Neural cell (in vitro differentiated cells): ENCODE measurements at regions not wholly inside any gene's neighbourhood (a gene's known extent, or its start where the extent isn't known, plus 50 kb on each side); places are given as distances from the start of the nearest gene placed in this dataset.

Experiments used
- H2AFZ ChIP-seq: fragments of 200-600, 300-800 bp; sonication (generic), shearing (Covaris generic); 2 replicates; pipeline ENCODE4 v1.6.0; 2014; ENCODE audit warnings: low read depth, mild to moderate bottlenecking, antibody characterized with exemption, low read length, moderate library complexity
- H3F3A ChIP-seq: fragments of 200-600 bp; shearing (Covaris generic); 2 replicates; pipeline ENCODE4 v1.6.1; 2016; ENCODE audit warnings: mild to moderate bottlenecking, moderate library complexity, mixed read lengths, antibody characterized with exemption, low read length; ENCODE audit not compliant: insufficient read depth, poor library complexity, severe bottlenecking
- H3K27ac ChIP-seq: fragments of 200-600, 300-800 bp; sonication (generic), shearing (Covaris generic); 2 replicates; pipeline ENCODE4 v1.5.1; 2014; ENCODE audit warnings: mild to moderate bottlenecking, low read length, moderate library complexity
- H3K27me3 ChIP-seq: fragments of 300-800, 200-600 bp; sonication (generic), shearing (Covaris generic); 2 replicates; pipeline ENCODE4 v1.6.0; 2014; ENCODE audit warnings: mild to moderate bottlenecking, low read depth, low read length, moderate library complexity; ENCODE audit not compliant: insufficient read depth
- H3K36me3 ChIP-seq: fragments of 300-800, 200-600 bp; sonication (generic), shearing (Covaris generic); 2 replicates; pipeline ENCODE4 v1.5.1; 2014; ENCODE audit warnings: mild to moderate bottlenecking, antibody characterized with exemption, low read length, moderate library complexity; ENCODE audit not compliant: insufficient read depth
- H3K4me2 ChIP-seq: fragments of 300-800, 200-600 bp; sonication (generic), shearing (Covaris generic); 2 replicates; pipeline ENCODE4 v1.6.0; 2014; ENCODE audit warnings: mild to moderate bottlenecking, low read length
- H3K4me3 ChIP-seq: fragments of 300-800, 200-600 bp; sonication (generic), shearing (Covaris generic); 2 replicates; pipeline ENCODE4 v1.5.1; 2014; ENCODE audit warnings: mild to moderate bottlenecking, low read length, moderate library complexity
- H3K79me2 ChIP-seq: fragments of 200-600 bp; shearing (Covaris generic); replicated peaks from 2 replicates; pipeline ENCODE4 v1.6.0; 2014; ENCODE audit warnings: mild to moderate bottlenecking, low read length, moderate library complexity; ENCODE audit not compliant: insufficient read depth
- H3K9ac ChIP-seq: fragments of 300-800, 200-600 bp; sonication (generic), shearing (Covaris generic); 2 replicates; pipeline ENCODE4 v1.6.1; 2016; ENCODE audit warnings: mild to moderate bottlenecking, low read length, mixed read lengths
- H3K9me2 ChIP-seq: fragments of 200-600 bp; shearing (Covaris generic); 2 replicates; pipeline ENCODE4 v1.6.1; 2016; ENCODE audit warnings: mild to moderate bottlenecking, low read length, mixed read lengths; ENCODE audit not compliant: insufficient read depth
- H3K9me3 ChIP-seq: fragments of 200-600, 300-800 bp; sonication (generic), shearing (Covaris generic); 2 replicates; pipeline ENCODE4 v1.6.1; 2016; ENCODE audit warnings: mild to moderate bottlenecking, mixed run types, low read length, moderate library complexity, mixed read lengths
- H4K20me1 ChIP-seq: fragments of 200-600 bp; shearing (Covaris generic); 2 replicates; pipeline ENCODE4 v1.6.1; 2016; ENCODE audit warnings: mild to moderate bottlenecking, mixed run types; ENCODE audit not compliant: insufficient read depth
- EP300 ChIP-seq: fragments of 450-650 bp; conservative IDR thresholded peaks from 2 replicates; pipeline ENCODE4 v1.6.1; 2014; ENCODE audit warnings: antibody characterized with exemption, mild to moderate bottlenecking, moderate library complexity; ENCODE audit not compliant: poor library complexity, severe bottlenecking
- EZH2 ChIP-seq: fragments of 200-600, 300-800 bp; shearing (Covaris generic), sonication (generic); IDR thresholded peaks from 2 replicates; pipeline ENCODE4 v1.6.1; 2014; ENCODE audit warnings: antibody characterized with exemption, low read length, borderline replicate concordance, mild to moderate bottlenecking; ENCODE audit not compliant: insufficient read depth, poor library complexity, severe bottlenecking
- MXI1 ChIP-seq: fragments of 450-650 bp; conservative IDR thresholded peaks from 2 replicates; pipeline ENCODE4 v1.6.1; 2014; ENCODE audit warnings: antibody characterized with exemption, mild to moderate bottlenecking; ENCODE audit not compliant: poor library complexity, severe bottlenecking
- POLR2AphosphoS5 ChIP-seq: IDR thresholded peaks from 2 replicates; pipeline ENCODE4 v1.6.1; 2012
- RAD21 ChIP-seq: fragments of 450-650 bp; conservative IDR thresholded peaks from 2 replicates; pipeline ENCODE4 v1.6.1; 2014; ENCODE audit warnings: antibody characterized with exemption, mild to moderate bottlenecking, moderate library complexity
- REST ChIP-seq: IDR thresholded peaks from 2 replicates; pipeline ENCODE4 v1.6.1; 2012; ENCODE audit warnings: borderline replicate concordance
- SMC3 ChIP-seq: fragments of 450-650 bp; conservative IDR thresholded peaks from 2 replicates; pipeline ENCODE4 v1.6.1; 2014; ENCODE audit warnings: antibody characterized with exemption, mild to moderate bottlenecking, moderate library complexity; ENCODE audit not compliant: poor library complexity
- TAF1 ChIP-seq: IDR thresholded peaks from 2 replicates; pipeline ENCODE4 v1.6.1; 2012; ENCODE audit warnings: low read depth
- TF ChIP-seq, protein P1 (sequence below): fragments of 450-650 bp; IDR thresholded peaks from 2 replicates; pipeline ENCODE4 v1.5.1; 2014; ENCODE audit warnings: antibody characterized with exemption, mild to moderate bottlenecking, moderate library complexity; ENCODE audit not compliant: poor library complexity, severe bottlenecking

- Histone ChIP-seq H4K20me1 (no peaks in the 10 kb centered on the region), H3K9me2 (no peaks in the 10 kb centered on the region), H3K27ac (no peak overlapping the region), H3K9me3 (no peaks in the 10 kb centered on the region), H2AFZ (no peak overlapping the region), H3K79me2 (no peaks in the 10 kb centered on the region), H3K9ac (no peak overlapping the region), H3K4me3 (no peak overlapping the region), H3F3A (no peaks in the 10 kb centered on the region), H3K4me2 (no peak overlapping the region), H3K27me3 (peaks cover 12% of the 10 kb centered on the region), H3K36me3 (no peaks in the 10 kb centered on the region)
- TF ChIP-seq MXI1 (no peak), EZH2 (no peak), POLR2AphosphoS5 (no peak), EP300 (no peak), TAF1 (no peak), REST (no peak), SMC3 (no peak), RAD21 (no peak)
- TF ChIP-seq, protein P1, sequence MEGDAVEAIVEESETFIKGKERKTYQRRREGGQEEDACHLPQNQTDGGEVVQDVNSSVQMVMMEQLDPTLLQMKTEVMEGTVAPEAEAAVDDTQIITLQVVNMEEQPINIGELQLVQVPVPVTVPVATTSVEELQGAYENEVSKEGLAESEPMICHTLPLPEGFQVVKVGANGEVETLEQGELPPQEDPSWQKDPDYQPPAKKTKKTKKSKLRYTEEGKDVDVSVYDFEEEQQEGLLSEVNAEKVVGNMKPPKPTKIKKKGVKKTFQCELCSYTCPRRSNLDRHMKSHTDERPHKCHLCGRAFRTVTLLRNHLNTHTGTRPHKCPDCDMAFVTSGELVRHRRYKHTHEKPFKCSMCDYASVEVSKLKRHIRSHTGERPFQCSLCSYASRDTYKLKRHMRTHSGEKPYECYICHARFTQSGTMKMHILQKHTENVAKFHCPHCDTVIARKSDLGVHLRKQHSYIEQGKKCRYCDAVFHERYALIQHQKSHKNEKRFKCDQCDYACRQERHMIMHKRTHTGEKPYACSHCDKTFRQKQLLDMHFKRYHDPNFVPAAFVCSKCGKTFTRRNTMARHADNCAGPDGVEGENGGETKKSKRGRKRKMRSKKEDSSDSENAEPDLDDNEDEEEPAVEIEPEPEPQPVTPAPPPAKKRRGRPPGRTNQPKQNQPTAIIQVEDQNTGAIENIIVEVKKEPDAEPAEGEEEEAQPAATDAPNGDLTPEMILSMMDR, result no peak
These were observed 370.0 kb upstream of the AUTS2 start for GRCh38 chr7:69228212-69228811.

DNA sequence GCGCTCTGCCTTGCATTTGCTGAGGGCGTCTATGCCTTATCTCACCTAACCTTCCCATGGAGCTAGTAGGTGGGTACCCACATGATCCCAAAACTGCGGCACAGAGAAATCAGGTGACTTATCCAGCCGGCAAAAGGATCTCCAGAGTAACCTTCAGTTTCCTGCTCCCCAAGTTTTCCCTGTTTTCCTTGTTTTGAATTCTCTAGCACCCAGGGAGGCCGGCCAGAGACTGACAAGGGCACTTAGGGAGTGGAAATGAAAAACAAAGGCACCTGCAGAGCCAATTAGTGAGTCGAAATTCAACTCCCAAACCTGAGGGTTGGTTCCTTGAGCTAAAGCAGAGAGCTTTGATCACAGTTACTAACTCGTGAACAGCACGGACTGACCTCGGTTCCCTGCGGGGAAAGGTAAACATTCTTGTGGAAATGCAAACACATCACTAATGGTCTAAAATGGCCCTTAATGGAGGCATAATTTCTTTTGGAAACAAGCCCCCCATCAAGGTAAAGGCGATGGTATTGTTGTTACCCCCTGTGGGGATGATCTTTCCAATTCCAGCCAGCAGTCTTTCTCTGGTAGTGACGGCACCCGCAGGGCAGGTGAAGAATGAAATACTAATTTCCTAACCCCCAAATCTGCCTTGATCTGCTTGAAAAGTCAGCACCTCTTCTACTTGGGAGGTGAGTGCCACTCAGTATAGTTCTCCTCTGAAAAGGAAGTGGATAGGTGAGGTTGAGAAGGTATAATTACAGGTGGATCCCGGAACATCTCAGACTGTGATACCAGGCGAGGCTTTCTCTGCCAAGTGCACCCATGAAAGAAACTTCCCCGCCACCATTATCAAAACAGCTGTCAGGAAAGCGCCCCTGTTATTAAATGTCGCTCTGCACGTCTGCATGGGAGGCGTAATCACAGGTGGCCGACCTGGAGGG, 365.6 kb upstream of the AUTS2 start:
- H3K9me3 ChIP-seq, result no peaks in the 10 kb centered on the region
- H3K79me2 ChIP-seq, result no peaks in the 10 kb centered on the region
- no peaks in the 10 kb centered on the region for H3K36me3 ChIP-seq
- no peaks in the 10 kb centered on the region for H3F3A ChIP-seq
- no peaks in the 10 kb centered on the region for H4K20me1 ChIP-seq
- peak overlapping the region; percentile 29 for H3K4me3 ChIP-seq
- no peak overlapping the region for H2AFZ ChIP-seq
- H3K9me2 ChIP-seq, result no peaks in the 10 kb centered on the region
- no peak overlapping the region for H3K27ac ChIP-seq
- no peak overlapping the region for H3K9ac ChIP-seq
- TF ChIP-seq POLR2AphosphoS5 (peak; percentile 63), EP300 (peak; percentile 14), TAF1 (no peak)
- H3K4me2 ChIP-seq, result no peak overlapping the region
- H3K27me3 ChIP-seq, result peaks cover 26% of the 10 kb centered on the region
